CD4-positive, alpha-beta T cell treated with Interleukin-6 at 100 ng/mL for 8 hours (primary cell): ENCODE measurements at regions not wholly inside any gene's neighbourhood (a gene's known extent, or its start where the extent isn't known, plus 50 kb on each side); places are given as distances from the start of the nearest gene placed in this dataset.
"Not testable (repeated sequence)": the region's sequence is repeated elsewhere in the genome, so short reads cannot be mapped to it uniquely, and the experiment has no call there.

ENCODE experiments used
- DNase-seq: peaks from one replicate; pipeline ENCODE4 v3.0.0-alpha.2; 2020; ENCODE audit warnings: mixed read lengths, low spot score

GRCh38 chr1:83087851-83088250 is 911.1 kb downstream of the TTLL7 start:
- no peak for DNase-seq

GRCh38 chr1:83086986-83087512 is 911.9 kb downstream of the TTLL7 start:
- DNase-seq: no peak

- DNase-seq: no peak
Measured at GRCh38 chr1:83086346-83086745, 912.6 kb downstream of the TTLL7 start.

- no peak for DNase-seq
Measured at GRCh38 chr1:83083589-83084224, 915.2 kb downstream of the TTLL7 start.

DNA sequence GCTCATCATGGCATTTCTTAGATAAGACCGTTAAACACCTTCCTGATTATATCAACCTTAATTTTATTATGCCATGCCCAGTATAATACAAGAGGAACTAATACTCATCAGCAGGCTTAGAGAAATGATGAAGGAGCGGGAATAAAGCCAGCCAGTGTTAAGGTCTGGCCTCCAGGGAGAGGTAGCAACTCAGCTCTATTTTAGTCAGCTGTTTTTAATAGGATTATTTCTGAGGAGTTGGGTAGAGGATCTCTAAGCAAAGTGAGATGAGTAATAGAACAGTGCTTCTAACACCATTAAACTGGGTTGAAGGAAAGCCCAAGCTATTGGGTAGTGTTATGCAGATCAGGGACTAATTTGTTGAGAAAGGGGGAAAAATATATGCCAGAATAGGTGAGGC is 921.5 kb downstream of the TTLL7 start:
- DNase-seq: no peak

DNA sequence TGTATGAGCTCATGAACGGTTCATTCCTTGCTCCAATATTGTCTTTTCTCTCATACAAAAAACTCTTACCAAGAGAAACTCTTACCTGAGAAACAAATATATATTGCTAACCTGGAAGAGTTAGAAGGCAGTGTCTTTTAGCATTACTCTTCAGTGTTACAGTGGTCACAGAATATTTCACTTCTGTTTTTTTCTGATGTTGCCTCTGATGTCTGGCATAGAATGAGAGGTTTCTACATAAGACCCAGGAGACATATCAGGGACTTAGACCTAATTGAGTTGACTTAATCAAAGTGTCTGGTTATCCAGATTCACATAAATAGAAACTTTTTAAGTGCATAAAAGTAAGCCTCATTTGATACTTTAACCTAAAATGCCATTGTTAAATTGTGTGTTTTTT is 923.8 kb downstream of the TTLL7 start:
- DNase-seq: no peak

GRCh38 chr1:83067954-83068353 is 931.0 kb downstream of the TTLL7 start:
- no peak for DNase-seq

DNA sequence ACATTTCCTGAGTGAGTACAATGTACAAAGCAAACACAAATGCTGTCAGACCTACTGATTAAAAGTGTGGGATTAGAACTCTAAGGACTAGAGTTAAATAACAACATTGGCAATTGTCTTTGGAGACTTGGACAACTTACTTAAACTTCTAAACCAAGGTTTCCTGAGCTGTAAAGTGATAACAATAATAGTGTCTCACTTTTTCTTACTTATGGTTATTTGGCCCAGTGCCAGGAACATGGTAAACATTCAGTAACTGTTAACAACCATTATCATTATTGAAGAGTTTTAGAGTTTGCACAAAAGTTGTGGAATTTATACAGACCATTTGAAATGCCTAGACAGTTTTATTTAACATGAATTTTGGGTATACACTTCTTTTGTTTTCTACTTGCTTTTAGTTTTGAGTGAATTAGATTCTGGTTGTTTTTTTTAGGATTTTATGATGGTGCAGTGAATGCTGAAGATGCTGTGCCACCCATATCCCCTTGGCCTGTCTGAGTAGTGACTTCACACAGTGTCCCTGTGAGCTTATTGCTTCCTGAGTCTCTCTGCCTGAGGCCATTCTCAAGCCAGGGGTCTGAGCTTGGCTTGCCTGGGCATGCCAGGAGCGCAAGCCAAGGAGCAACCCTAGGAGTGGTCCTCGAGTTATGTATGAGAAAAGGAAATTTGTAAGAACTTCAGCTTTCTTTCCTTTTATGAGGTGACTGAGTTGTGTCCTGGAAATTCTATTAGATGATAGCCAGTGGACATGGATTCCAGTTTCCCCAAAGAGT is 932.8 kb downstream of the TTLL7 start:
- DNase-seq: no peak

GRCh38 chr1:83064589-83065242 is 934.2 kb downstream of the TTLL7 start:
- no peak for DNase-seq

GRCh38 chr1:83060651-83061390 is 938.1 kb downstream of the TTLL7 start:
- DNase-seq: no peak

- no peak for DNase-seq
Measured at GRCh38 chr1:83060221-83060620, 938.7 kb downstream of the TTLL7 start.

DNA sequence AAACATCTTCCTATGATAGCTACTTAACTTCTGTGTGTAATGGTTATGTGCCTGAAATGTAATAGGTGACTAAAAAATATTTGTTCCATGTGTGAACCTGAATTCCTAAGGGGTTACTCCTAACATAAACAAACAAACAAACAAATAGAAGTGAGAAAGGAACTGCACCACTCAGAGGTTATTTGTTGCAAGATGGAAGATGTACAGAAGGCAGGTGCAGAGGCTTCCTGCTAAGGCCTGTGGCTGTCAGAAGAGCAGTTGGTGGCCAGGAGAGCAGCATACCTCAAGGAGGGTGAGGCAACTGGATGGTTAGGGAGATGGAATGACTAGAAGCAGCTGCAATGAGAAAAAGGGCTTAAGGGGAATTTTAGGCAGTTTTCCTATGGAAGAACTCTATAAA is 940.6 kb downstream of the TTLL7 start:
- no peak for DNase-seq

DNA sequence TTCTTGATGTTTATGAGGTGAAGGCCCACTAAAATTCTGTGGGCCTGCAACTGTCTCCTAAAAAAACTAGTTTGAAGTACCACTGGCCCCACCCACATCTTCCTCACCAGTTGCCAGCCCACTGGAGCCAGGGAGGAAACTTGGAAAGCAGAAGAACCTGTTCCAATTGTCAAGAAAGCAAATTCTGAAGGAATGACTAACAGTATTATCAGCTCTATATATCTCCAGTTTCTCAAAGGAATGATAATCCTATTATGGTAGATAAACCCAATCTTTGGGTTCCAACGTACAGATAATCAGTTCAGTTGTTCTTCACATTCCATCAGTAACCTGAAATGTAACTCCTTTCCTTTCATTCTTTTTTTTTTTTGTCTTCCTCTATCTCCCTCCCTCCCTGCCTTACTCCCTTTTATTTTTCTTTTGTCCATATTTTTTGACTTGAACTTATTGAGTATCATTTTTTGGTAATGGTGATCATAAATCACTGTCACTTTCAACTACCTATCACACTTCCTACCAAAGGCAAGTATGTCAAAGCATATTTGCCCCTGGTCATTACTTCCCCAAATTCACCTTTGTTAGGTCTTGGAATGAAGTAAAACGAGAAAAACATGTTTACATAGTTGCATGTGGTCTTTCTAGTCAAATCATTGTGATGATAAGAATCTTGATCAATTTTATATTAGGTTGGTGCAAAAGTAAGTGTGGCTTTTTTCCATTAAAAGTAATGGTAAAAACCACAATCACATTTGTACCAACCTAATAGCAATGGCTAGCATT is 943.4 kb downstream of the TTLL7 start:
- no peak for DNase-seq

DNA sequence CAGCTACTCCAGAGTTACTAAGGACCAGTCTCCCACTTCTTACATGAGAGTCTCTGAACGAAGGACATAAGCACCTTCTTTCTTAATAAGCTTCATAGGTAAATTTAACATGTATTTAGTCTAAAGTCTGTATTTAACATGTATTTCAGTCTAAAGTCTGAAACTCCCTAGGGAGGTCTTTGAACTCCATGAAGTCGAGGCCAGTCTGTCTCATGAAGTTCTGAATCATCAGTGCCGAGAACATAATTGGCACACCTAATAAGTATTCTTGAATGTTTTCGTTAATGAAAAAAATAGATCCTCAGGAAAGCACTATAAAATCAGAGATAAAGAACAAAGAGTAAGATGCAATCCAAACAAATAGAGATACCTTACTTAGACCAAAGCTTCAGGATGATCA is 945.5 kb downstream of the TTLL7 start:
- no peak for DNase-seq

- no peak for DNase-seq
Measured at GRCh38 chr1:83052865-83053264, 946.1 kb downstream of the TTLL7 start.

DNA sequence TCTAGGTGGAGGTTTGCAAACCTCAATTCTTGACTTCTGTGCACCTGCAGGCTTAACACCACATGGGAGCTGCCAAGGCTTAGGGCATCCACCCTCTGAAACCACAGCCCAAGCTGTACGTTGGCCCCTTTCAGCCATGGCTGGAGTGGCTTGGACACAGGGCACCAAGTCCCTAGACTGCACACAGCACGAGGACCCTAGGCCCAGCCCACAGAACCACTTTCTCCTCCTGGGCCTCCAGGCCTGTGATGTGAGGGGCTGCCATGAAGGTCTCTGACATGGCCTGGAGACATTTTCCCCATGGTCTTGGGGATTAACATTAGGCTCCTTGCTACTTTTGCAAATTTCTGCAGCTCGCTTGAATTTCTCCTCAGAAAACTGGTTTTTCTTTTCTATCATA is 947.9 kb downstream of the TTLL7 start:
- DNase-seq: not testable (repeated sequence)

DNA sequence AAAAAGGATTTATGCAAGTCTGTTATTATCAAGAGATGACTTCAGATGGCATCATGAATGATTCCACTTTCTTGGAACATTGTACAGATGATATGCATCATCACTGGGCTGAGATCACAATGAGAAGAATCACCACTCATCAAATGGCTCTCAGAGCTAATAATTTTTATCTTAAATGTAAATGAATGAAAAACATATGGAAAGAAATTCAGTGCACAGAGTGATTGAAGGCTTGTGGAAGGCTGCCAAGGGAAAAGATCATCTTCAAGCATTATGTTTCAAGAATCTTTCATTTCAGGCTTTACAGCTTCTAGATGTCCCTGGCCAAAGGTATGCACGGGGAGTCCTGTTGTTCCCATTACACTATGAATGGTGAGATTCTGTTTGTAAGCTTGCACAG is 955.7 kb downstream of the TTLL7 start:
- no peak for DNase-seq

- not testable (repeated sequence) for DNase-seq
Measured at GRCh38 chr1:83039091-83039490, 959.8 kb downstream of the TTLL7 start.

DNA sequence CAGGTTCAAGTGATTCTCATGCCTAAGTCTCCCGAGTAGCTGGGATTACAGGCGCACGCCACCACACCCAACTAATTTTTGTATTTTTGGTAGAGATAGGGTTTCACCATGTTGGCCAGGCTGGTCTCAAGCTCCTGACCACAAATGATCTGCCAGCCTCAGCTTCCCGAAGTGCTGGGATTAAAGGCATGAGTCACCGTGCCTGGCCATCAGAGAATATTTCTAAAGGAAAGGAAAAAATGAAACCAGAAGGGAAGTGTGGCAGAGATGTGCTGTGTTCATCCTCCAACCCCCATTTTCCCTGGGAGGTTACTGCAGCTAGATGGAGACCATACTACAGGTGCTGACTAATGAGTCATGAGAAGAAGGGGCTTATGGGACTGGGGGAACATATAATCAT is 964.1 kb downstream of the TTLL7 start:
- DNase-seq: no peak

GRCh38 chr1:83033682-83034081 is 965.2 kb downstream of the TTLL7 start:
- DNase-seq: no peak

- DNase-seq: no peak
Measured at GRCh38 chr1:83029916-83030315, 969.0 kb downstream of the TTLL7 start.

- no peak for DNase-seq
Measured at GRCh38 chr1:83029050-83029449, 969.9 kb downstream of the TTLL7 start.
